Neural progenitor cell (in vitro differentiated cells): ENCODE measurements at regions not wholly inside any gene's neighbourhood (a gene's known extent, or its start where the extent isn't known, plus 50 kb on each side); places are given as distances from the start of the nearest gene placed in this dataset.

Source experiments
- DNase-seq: peaks from one replicate; pipeline ENCODE4 v3.0.0-alpha.2; 2016; ENCODE audit warnings: low spot score
- H2AFZ ChIP-seq: fragments of 200-600 bp; sonication (generic); replicated peaks from 2 replicates; pipeline ENCODE4 v1.6.1; 2016; ENCODE audit warnings: antibody characterized with exemption
- H3F3A ChIP-seq: fragments of 200-600 bp; sonication (generic); 2 replicates; pipeline ENCODE4 v1.6.1; 2016; ENCODE audit warnings: antibody characterized with exemption, low read depth
- H3K27ac ChIP-seq: fragments of 200-600 bp; sonication (generic); 2 replicates; pipeline ENCODE4 v1.5.1; 2016; ENCODE audit warnings: mild to moderate bottlenecking
- H3K27me3 ChIP-seq: fragments of 200-600 bp; sonication (generic); 2 replicates; pipeline ENCODE4 v1.6.1; 2016; ENCODE audit warnings: mild to moderate bottlenecking, moderate library complexity
- H3K36me3 ChIP-seq: fragments of 200-600 bp; sonication (generic); 2 replicates; pipeline ENCODE4 v1.5.1; 2016
- H3K4me1 ChIP-seq: fragments of 200-600 bp; sonication (generic); 2 replicates; pipeline ENCODE4 v1.6.1; 2016; ENCODE audit warnings: mixed run types
- H3K4me2 ChIP-seq: fragments of 200-600 bp; sonication (generic); 2 replicates; pipeline ENCODE4 v1.6.1; 2016
- H3K4me3 ChIP-seq: fragments of 200-600 bp; sonication (generic); 2 replicates; pipeline ENCODE4 v1.5.1; 2016
- H3K79me2 ChIP-seq: fragments of 200-600 bp; sonication (generic); 2 replicates; pipeline ENCODE4 v1.6.1; 2016; ENCODE audit warnings: low read depth
- H3K9ac ChIP-seq: fragments of 200-600 bp; sonication (generic); 2 replicates; pipeline ENCODE4 v1.6.1; 2016
- H3K9me3 ChIP-seq: fragments of 200-600 bp; sonication (generic); 2 replicates; pipeline ENCODE4 v1.5.1; 2016; ENCODE audit warnings: low read depth
- H4K20me1 ChIP-seq: fragments of 200-600 bp; sonication (generic); 2 replicates; pipeline ENCODE4 v1.6.1; 2016; ENCODE audit warnings: low read depth
- H3K27ac Mint-ChIP-seq: 3 replicates; pipeline ENCODE4 v1.8.0; 2021; ENCODE audit warnings: mixed read lengths
- H3K27me3 Mint-ChIP-seq: 2 replicates; pipeline ENCODE4 v1.8.0; 2022; ENCODE audit warnings: low read depth, mild to moderate bottlenecking, inconsistent platforms, moderate library complexity, mixed read lengths; ENCODE audit not compliant: insufficient read depth
- H3K36me3 Mint-ChIP-seq: 3 replicates; pipeline ENCODE4 v1.8.0; 2021; ENCODE audit warnings: mixed read lengths
- H3K4me1 Mint-ChIP-seq: 3 replicates; pipeline ENCODE4 v1.8.0; 2021; ENCODE audit warnings: mixed read lengths
- H3K4me3 Mint-ChIP-seq: 3 replicates; pipeline ENCODE4 v1.8.0; 2021; ENCODE audit warnings: mild to moderate bottlenecking, moderate library complexity, mixed read lengths
- H3K9me3 Mint-ChIP-seq: 3 replicates; pipeline ENCODE4 v1.8.0; 2020; ENCODE audit warnings: mixed read lengths
- EZH2 ChIP-seq: fragments of 200-600 bp; sonication (generic); IDR thresholded peaks from 2 replicates; pipeline ENCODE4 v1.6.1; 2017; ENCODE audit warnings: antibody characterized with exemption, mild to moderate bottlenecking, moderate library complexity
- EZH2phosphoT487 ChIP-seq: fragments of 200-600 bp; sonication (generic); IDR thresholded peaks from 2 replicates; pipeline ENCODE4 v1.6.1; 2017; ENCODE audit warnings: antibody characterized with exemption
- TF ChIP-seq, protein P1 (sequence below): fragments of 200-600 bp; sonication (generic); IDR thresholded peaks from 2 replicates; pipeline ENCODE4 v1.5.1; 2017; ENCODE audit warnings: antibody characterized with exemption, mild to moderate bottlenecking

DNA sequence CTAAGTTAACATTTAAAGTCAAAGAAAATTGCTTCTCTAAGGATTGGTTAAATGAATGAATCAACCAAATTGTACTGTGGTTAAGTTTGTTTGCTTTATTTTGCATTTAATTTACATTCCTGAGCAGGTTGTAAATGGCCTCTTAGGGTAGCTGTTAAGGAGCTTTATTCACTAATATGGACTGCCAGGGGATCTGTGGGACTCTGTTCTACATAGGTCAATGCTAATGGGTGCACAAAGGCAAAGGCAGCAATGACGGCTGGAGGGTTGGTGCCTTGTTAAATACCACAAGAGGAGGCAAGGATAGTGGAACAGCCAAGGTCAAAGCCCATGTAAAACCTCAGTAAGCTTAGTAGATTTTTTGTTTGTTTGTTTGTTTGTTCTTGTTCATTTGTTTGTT, 89.3 kb upstream of the P2RY1 start:
- Histone ChIP-seq H3K36me3 (no peaks in the 10 kb centered on the region), H3K9me3 (no peaks in the 10 kb centered on the region), H3K27me3 (no peaks in the 10 kb centered on the region), H3K4me2 (no peak overlapping the region), H3K4me1 (no peaks in the 10 kb centered on the region), H2AFZ (no peak overlapping the region), H3K79me2 (no peaks in the 10 kb centered on the region), H3K4me3 (no peak overlapping the region), H4K20me1 (no peaks in the 10 kb centered on the region), H3K27ac (no peak overlapping the region), H3F3A (no peaks in the 10 kb centered on the region), H3K9ac (no peak overlapping the region)
- Mint-ChIP-seq H3K4me1 (no peaks in the 10 kb centered on the region), H3K9me3 (peaks cover 8% of the 10 kb centered on the region), H3K36me3 (no peaks in the 10 kb centered on the region), H3K4me3 (no peak overlapping the region), H3K27me3 (peaks cover 4% of the 10 kb centered on the region), H3K27ac (no peak overlapping the region)
- TF ChIP-seq EZH2 (no peak), EZH2phosphoT487 (no peak)
- TF ChIP-seq, protein P1, sequence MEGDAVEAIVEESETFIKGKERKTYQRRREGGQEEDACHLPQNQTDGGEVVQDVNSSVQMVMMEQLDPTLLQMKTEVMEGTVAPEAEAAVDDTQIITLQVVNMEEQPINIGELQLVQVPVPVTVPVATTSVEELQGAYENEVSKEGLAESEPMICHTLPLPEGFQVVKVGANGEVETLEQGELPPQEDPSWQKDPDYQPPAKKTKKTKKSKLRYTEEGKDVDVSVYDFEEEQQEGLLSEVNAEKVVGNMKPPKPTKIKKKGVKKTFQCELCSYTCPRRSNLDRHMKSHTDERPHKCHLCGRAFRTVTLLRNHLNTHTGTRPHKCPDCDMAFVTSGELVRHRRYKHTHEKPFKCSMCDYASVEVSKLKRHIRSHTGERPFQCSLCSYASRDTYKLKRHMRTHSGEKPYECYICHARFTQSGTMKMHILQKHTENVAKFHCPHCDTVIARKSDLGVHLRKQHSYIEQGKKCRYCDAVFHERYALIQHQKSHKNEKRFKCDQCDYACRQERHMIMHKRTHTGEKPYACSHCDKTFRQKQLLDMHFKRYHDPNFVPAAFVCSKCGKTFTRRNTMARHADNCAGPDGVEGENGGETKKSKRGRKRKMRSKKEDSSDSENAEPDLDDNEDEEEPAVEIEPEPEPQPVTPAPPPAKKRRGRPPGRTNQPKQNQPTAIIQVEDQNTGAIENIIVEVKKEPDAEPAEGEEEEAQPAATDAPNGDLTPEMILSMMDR: no peak
- DNase-seq: no peak

DNA sequence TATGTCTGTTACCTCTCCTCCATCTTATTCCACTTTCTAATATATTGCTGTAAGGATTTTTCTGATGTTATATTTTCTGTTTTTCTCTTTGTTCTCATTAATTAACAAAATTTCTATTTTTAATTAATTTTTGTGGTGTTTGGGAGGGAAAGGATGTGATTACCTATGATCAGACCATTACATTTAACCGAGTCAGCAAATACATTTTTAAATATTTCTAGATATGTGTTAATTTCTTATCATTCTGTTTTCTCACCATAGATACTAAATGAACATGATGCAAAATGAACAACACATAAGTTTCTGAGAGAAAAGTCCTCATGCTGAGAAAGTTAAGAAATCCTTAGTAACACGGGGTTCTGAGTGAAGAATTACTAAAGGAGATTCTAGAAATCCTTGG, 80.6 kb upstream of the P2RY1 start:
- no peaks in the 10 kb centered on the region for H4K20me1 ChIP-seq
- no peak overlapping the region for H3K9ac ChIP-seq
- no peak overlapping the region for H3K4me3 ChIP-seq
- TF ChIP-seq EZH2 (no peak), EZH2phosphoT487 (no peak)
- TF ChIP-seq, protein P1: no peak
- H2AFZ ChIP-seq: no peak overlapping the region
- H3K27ac Mint-ChIP-seq: no peak overlapping the region
- H3K79me2 ChIP-seq: no peaks in the 10 kb centered on the region
- no peak overlapping the region for H3K4me3 Mint-ChIP-seq
- H3K36me3 Mint-ChIP-seq: no peaks in the 10 kb centered on the region
- no peaks in the 10 kb centered on the region for H3K9me3 ChIP-seq
- no peaks in the 10 kb centered on the region for H3K27me3 Mint-ChIP-seq
- H3K9me3 Mint-ChIP-seq: peaks cover 5% of the 10 kb centered on the region
- no peaks in the 10 kb centered on the region for H3K4me1 Mint-ChIP-seq
- H3K27ac ChIP-seq: no peak overlapping the region
- no peaks in the 10 kb centered on the region for H3K36me3 ChIP-seq
- DNase-seq: no peak
- no peaks in the 10 kb centered on the region for H3F3A ChIP-seq
- H3K4me1 ChIP-seq: no peaks in the 10 kb centered on the region
- H3K4me2 ChIP-seq: no peak overlapping the region
- H3K27me3 ChIP-seq: no peaks in the 10 kb centered on the region

DNA sequence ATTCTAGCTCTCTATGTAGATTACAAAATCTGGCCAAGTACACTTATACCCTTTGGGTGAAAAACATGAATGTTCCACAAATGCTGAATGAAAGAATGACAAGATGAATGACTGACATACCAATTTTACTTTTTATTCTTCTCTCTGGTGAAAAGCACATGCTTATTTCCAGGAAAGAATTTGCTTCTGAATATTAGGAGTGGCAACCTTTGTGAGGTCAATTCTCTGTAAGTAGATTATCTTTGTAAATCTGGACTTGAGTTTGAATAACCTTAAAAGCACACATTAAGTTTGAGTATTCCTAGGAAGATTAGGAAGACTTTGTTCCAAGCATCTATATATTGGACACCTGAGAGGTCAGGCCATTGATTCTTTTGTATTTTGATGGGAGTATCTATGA, 78.1 kb upstream of the P2RY1 start:
- Histone ChIP-seq H3K27me3 (no peaks in the 10 kb centered on the region), H3K9ac (no peak overlapping the region), H3K4me1 (no peaks in the 10 kb centered on the region), H3K9me3 (no peaks in the 10 kb centered on the region), H3K4me2 (no peak overlapping the region), H3K79me2 (no peaks in the 10 kb centered on the region), H3K36me3 (no peaks in the 10 kb centered on the region), H3K4me3 (no peak overlapping the region), H3F3A (no peaks in the 10 kb centered on the region), H3K27ac (no peak overlapping the region), H4K20me1 (no peaks in the 10 kb centered on the region), H2AFZ (no peak overlapping the region)
- no peak for DNase-seq
- H3K9me3 Mint-ChIP-seq: no peaks in the 10 kb centered on the region
- no peaks in the 10 kb centered on the region for H3K36me3 Mint-ChIP-seq
- no peaks in the 10 kb centered on the region for H3K27me3 Mint-ChIP-seq
- TF ChIP-seq, protein P1: no peak
- no peak for TF ChIP-seq EZH2phosphoT487
- no peak for TF ChIP-seq EZH2
- H3K27ac Mint-ChIP-seq: no peak overlapping the region
- H3K4me1 Mint-ChIP-seq: no peaks in the 10 kb centered on the region
- no peak overlapping the region for H3K4me3 Mint-ChIP-seq
